HCT116 (cell line): ENCODE measurements at regions not wholly inside any gene's neighbourhood (a gene's known extent, or its start where the extent isn't known, plus 50 kb on each side); places are given as distances from the start of the nearest gene placed in this dataset.

Experiments used
- ATAC-seq: fragments of 200-7000 bp; cut with Tn5 transposase; 2 replicates; pipeline ENCODE4 v1.9.1; 2020; ENCODE audit warnings: mild to moderate bottlenecking, moderate library complexity
- BruUV-seq: library from RNA; stranded (reverse); fragments of 400-500 nt; replicated peaks from 2 replicates; lab custom pipeline; 2021; lab: Mats Ljungman, UMichigan
- CTCF ChIA-PET: fragments of 300-600 bp; sonication (Branson Sonifier 250); formaldehyde crosslinking; loops from one replicate; lab custom pipeline; 2021; ENCODE audit warnings: antibody characterized with exemption; lab: Charles Lee
- POLR2A ChIA-PET: fragments of 300-600, 350-600 bp; sonication (Branson Sonifier 250); formaldehyde crosslinking; loops from one replicate; lab custom pipeline; 2021; ENCODE audit warnings: antibody characterized with exemption; lab: Charles Lee
- RAD21 ChIA-PET, 2 experiments: fragments of 300-600 bp; sonication (Branson Sonifier 250); formaldehyde crosslinking; loops; one replicate each; lab custom pipeline; 2023; ENCODE audit warnings: low total read pairs in 2 of 2; ENCODE audit not compliant: uncharacterized antibody in 2 of 2, unreplicated experiment in 2 of 2, low non-redundant PET in 1 of 2; lab: Charles Lee
- DNase-seq: peaks from one replicate; pipeline ENCODE4 v3.0.0-alpha.2; 2010; ENCODE audit warnings: low read depth, low spot score
- H2AFZ ChIP-seq: fragments of 200-600 bp; shearing (Covaris generic), sonication (generic); 2 replicates; pipeline ENCODE4 v1.6.1; 2017; ENCODE audit warnings: low read depth, mixed run types, mixed read lengths, antibody characterized with exemption, low read length; ENCODE audit not compliant: poor library complexity, severe bottlenecking
- H3K27ac ChIP-seq: 2 replicates; pipeline ENCODE4 v1.5.1; 2012; ENCODE audit warnings: low read depth, low read length
- H3K27me3 ChIP-seq: fragments of 200-600 bp; sonication (generic); 2 replicates; pipeline ENCODE4 v1.6.1; 2016; ENCODE audit warnings: mixed run types, low read length, mixed read lengths; ENCODE audit not compliant: insufficient read depth
- H3K36me3 ChIP-seq, 2 experiments: fragments of 200-500 bp in 1 of 2; fragments of 200-600 bp in 1 of 2; sonication (Bioruptor generic) in 1 of 2; sonication (generic) in 1 of 2; 2 replicates each; pipeline versions ENCODE4 v1.5.1 to v1.6.1; 2014 to 2016; ENCODE audit warnings: low read length in 2 of 2, inconsistent platforms in 1 of 2, mixed read lengths in 1 of 2, mixed run types in 1 of 2; ENCODE audit not compliant: insufficient read depth in 2 of 2, control insufficient read depth in 1 of 2
- H3K4me1 ChIP-seq, 2 experiments: fragments of 200-600 bp in 1 of 2; sonication (generic) in 1 of 2; 2 replicates each; pipeline versions ENCODE4 v1.5.1 to v1.6.1; 2012 to 2017; ENCODE audit warnings: low read length in 2 of 2, inconsistent platforms in 1 of 2, mild to moderate bottlenecking in 1 of 2, mixed read lengths in 1 of 2, mixed run types in 1 of 2, moderate library complexity in 1 of 2; ENCODE audit not compliant: insufficient read depth in 2 of 2, control insufficient read depth in 1 of 2
- H3K4me2 ChIP-seq: fragments of 200-600 bp; sonication (generic); 2 replicates; pipeline ENCODE4 v1.6.1; 2017; ENCODE audit warnings: mixed run types, low read length, mixed read lengths
- H3K4me3 ChIP-seq, 2 experiments: fragments of 200-600 bp in 1 of 2; sonication (generic) in 1 of 2; replicated peaks in 1 of 2; 2 replicates each; pipeline ENCODE4 v1.5.1; 2011 to 2016; ENCODE audit warnings: low read length in 2 of 2, control low read depth in 1 of 2, low read depth in 1 of 2, mild to moderate bottlenecking in 1 of 2, mixed read lengths in 1 of 2, mixed run types in 1 of 2
- H3K79me2 ChIP-seq: fragments of 200-600 bp; sonication (generic); 2 replicates; pipeline ENCODE4 v1.6.1; 2017; ENCODE audit warnings: mild to moderate bottlenecking, mixed run types, low read length, moderate library complexity, mixed read lengths; ENCODE audit not compliant: insufficient read depth
- H3K9ac ChIP-seq: fragments of 200-600 bp; sonication (generic); 2 replicates; pipeline ENCODE4 v1.6.1; 2016; ENCODE audit warnings: low read length, mixed read lengths
- H3K9me2 ChIP-seq: fragments of 200-600 bp; sonication (generic), shearing (Covaris generic); 2 replicates; pipeline ENCODE4 v1.6.1; 2017; ENCODE audit warnings: mixed run types, mild to moderate bottlenecking, moderate library complexity; ENCODE audit not compliant: insufficient read depth
- H3K9me3 ChIP-seq, 2 experiments: fragments of 200-500 bp in 1 of 2; fragments of 200-600 bp in 1 of 2; sonication (Bioruptor generic) in 1 of 2; sonication (generic) in 1 of 2; 2 replicates each; pipeline ENCODE4 v1.6.1; 2014 to 2017; ENCODE audit warnings: low read length in 2 of 2, mixed read lengths in 2 of 2, inconsistent platforms in 1 of 2, low read depth in 1 of 2, mild to moderate bottlenecking in 1 of 2, mixed run types in 1 of 2, moderate library complexity in 1 of 2; ENCODE audit not compliant: control insufficient read depth in 1 of 2, insufficient read depth in 1 of 2
- H4K20me1 ChIP-seq: fragments of 200-600 bp; sonication (generic), shearing (Covaris generic); 2 replicates; pipeline ENCODE4 v1.6.1; 2017; ENCODE audit warnings: mixed run types, mild to moderate bottlenecking, moderate library complexity; ENCODE audit not compliant: insufficient read depth
- ELF1 ChIP-seq: IDR thresholded peaks from 2 replicates; pipeline ENCODE4 v1.6.1; 2012; ENCODE audit warnings: low read depth, borderline replicate concordance
- EZH2 ChIP-seq: fragments of 200-600 bp; sonication (generic); IDR thresholded peaks from 2 replicates; pipeline ENCODE4 v1.6.1; 2017; ENCODE audit warnings: antibody characterized with exemption, mixed run types
- EZH2phosphoT487 ChIP-seq: fragments of 200-600 bp; IDR thresholded peaks from 2 replicates; pipeline ENCODE4 v1.6.1; 2018; ENCODE audit warnings: antibody characterized with exemption, borderline replicate concordance
- FOSL1 ChIP-seq: IDR thresholded peaks from 2 replicates; pipeline ENCODE4 v1.6.1; 2012; ENCODE audit warnings: low read depth
- POLR2A ChIP-seq: IDR thresholded peaks from 2 replicates; pipeline ENCODE4 v1.7.0; 2011; ENCODE audit warnings: borderline replicate concordance; ENCODE audit not compliant: insufficient read depth, insufficient read length; ENCODE audit errors: extremely low read depth
- POLR2AphosphoS5 ChIP-seq: IDR thresholded peaks from 2 replicates; pipeline ENCODE4 v1.6.1; 2011; ENCODE audit warnings: mild to moderate bottlenecking, low read depth, low read length, moderate library complexity
- TCF7L2 ChIP-seq: IDR thresholded peaks from 2 replicates; pipeline ENCODE4 v1.7.0; 2011; ENCODE audit warnings: borderline replicate concordance, inconsistent platforms; ENCODE audit not compliant: insufficient read depth, insufficient read length; ENCODE audit errors: extremely low read depth
- YY1 ChIP-seq: IDR thresholded peaks from 2 replicates; pipeline ENCODE4 v1.6.1; 2011; ENCODE audit warnings: low read length, low read depth, moderate library complexity, mild to moderate bottlenecking; ENCODE audit not compliant: insufficient replicate concordance; ENCODE audit errors: extremely low read depth
- ZFX ChIP-seq: fragments of 450-650 bp; IDR thresholded peaks from 2 replicates; pipeline ENCODE4 v1.6.1; 2017
- intact Hi-C: fragments of 100-400 bp; cut with micrococcal nuclease; formaldehyde crosslinking; loops from 2 replicates; pipeline ENCODE4 v1.10.0; 2022
- TF ChIP-seq, protein P1 (sequence below), 3 experiments: fragments of 200-600 bp in 1 of 3; sonication (generic) in 1 of 3; IDR thresholded peaks in 2 of 3; conservative IDR thresholded peaks in 1 of 3; 2 replicates each; pipeline ENCODE4 v1.5.1; 2012 to 2017; ENCODE audit warnings: low read depth in 2 of 3, low read length in 2 of 3, antibody characterized with exemption in 1 of 3, borderline replicate concordance in 1 of 3, control low read depth in 1 of 3, mild to moderate bottlenecking in 1 of 3, mixed read lengths in 1 of 3, mixed run types in 1 of 3, moderate library complexity in 1 of 3; ENCODE audit not compliant: insufficient read depth in 1 of 3
- TF ChIP-seq, protein P2 (sequence below): IDR thresholded peaks from 2 replicates; pipeline ENCODE4 v1.6.1; 2012

DNA sequence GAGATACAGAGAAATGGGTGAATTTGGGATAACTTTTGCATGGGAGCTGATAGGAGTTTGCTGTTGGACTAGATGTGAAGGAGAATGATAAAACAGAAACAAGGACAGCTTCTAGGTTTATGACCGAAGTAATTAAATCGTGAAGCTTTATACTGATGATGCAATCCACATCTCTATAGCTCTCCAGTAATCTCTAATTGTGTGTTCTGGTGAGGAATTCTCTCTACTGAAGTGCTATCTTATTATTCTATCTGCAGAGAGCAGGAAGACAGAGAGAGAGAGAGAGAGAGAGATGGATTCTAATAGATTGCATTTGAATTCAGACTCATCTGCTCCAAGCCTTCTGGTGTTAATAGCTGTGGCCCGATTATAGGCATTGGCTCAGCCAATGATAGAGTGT, 113.5 kb upstream of the FRMD4B start:
- H3K79me2 ChIP-seq: no peaks in the 10 kb centered on the region
- POLR2A ChIA-PET: no interaction called here
- no peak overlapping the region for H3K27ac ChIP-seq
- H3K9me2 ChIP-seq: no peaks in the 10 kb centered on the region
- H4K20me1 ChIP-seq: no peaks in the 10 kb centered on the region
- no peak overlapping the region for H2AFZ ChIP-seq
- intact Hi-C loops: no loop called here
- H3K36me3 ChIP-seq: no peaks in the 10 kb centered on the region
- H3K4me2 ChIP-seq: no peak overlapping the region
- H3K4me3 ChIP-seq: no peak overlapping the region
- H3K4me1 ChIP-seq: no peaks in the 10 kb centered on the region
- DNase-seq (no peak), ATAC-seq (no peak)
- BruUV-seq: no TSS peak
- 0 out of 2 replicates have a peak, but pooled peaks cover 3% of the 10 kb centered on the region for H3K27me3 ChIP-seq
- CTCF ChIA-PET: no interaction called here
- no peaks in the 10 kb centered on the region for H3K9me3 ChIP-seq
- no peak for TF ChIP-seq TCF7L2
- TF ChIP-seq POLR2A: no peak
- TF ChIP-seq, protein P1, sequence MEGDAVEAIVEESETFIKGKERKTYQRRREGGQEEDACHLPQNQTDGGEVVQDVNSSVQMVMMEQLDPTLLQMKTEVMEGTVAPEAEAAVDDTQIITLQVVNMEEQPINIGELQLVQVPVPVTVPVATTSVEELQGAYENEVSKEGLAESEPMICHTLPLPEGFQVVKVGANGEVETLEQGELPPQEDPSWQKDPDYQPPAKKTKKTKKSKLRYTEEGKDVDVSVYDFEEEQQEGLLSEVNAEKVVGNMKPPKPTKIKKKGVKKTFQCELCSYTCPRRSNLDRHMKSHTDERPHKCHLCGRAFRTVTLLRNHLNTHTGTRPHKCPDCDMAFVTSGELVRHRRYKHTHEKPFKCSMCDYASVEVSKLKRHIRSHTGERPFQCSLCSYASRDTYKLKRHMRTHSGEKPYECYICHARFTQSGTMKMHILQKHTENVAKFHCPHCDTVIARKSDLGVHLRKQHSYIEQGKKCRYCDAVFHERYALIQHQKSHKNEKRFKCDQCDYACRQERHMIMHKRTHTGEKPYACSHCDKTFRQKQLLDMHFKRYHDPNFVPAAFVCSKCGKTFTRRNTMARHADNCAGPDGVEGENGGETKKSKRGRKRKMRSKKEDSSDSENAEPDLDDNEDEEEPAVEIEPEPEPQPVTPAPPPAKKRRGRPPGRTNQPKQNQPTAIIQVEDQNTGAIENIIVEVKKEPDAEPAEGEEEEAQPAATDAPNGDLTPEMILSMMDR (IDR thresholded peaks at IDR 0.05 in 2 of 3, conservative IDR thresholded peaks at IDR 0.05 in 1 of 3; ENCODE audit: borderline replicate concordance in 1 of 3, insufficient read depth in 1 of 3, low read depth in 2 of 3, low read length in 2 of 3): no peak
- TF ChIP-seq EZH2phosphoT487: no peak
- no peak for TF ChIP-seq YY1
- TF ChIP-seq ZFX: no peak
- TF ChIP-seq POLR2AphosphoS5: no peak
- no peak for TF ChIP-seq EZH2
- no peak for TF ChIP-seq FOSL1
- TF ChIP-seq, protein P2, sequence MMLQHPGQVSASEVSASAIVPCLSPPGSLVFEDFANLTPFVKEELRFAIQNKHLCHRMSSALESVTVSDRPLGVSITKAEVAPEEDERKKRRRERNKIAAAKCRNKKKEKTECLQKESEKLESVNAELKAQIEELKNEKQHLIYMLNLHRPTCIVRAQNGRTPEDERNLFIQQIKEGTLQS: no peak
- no peak for TF ChIP-seq ELF1
- no peak overlapping the region for H3K9ac ChIP-seq
- RAD21 ChIA-PET: no interaction called here
